Stomach smooth muscle (tissue), 2 donors: ENCODE measurements at regions not wholly inside any gene's neighbourhood (a gene's known extent, or its start where the extent isn't known, plus 50 kb on each side); places are given as distances from the start of the nearest gene placed in this dataset.

Source experiments
- H3K27ac ChIP-seq: one replicate; pipeline ENCODE4 v1.7.0; 2013; ENCODE audit warnings: mild to moderate bottlenecking, low read length, inconsistent platforms
- H3K27me3 ChIP-seq, 2 donors: one replicate each; pipeline ENCODE4 v1.7.0; 2013; ENCODE audit warnings: low read length in 2 of 2; ENCODE audit not compliant: insufficient read depth in 2 of 2, control insufficient read depth in 1 of 2
- H3K36me3 ChIP-seq, 2 donors: one replicate each; pipeline ENCODE4 v1.7.0; 2013; ENCODE audit warnings: low read length in 2 of 2; ENCODE audit not compliant: control insufficient read depth in 2 of 2, insufficient read depth in 2 of 2
- H3K4me1 ChIP-seq: one replicate; pipeline ENCODE4 v1.7.0; 2013; ENCODE audit warnings: low read length; ENCODE audit not compliant: control insufficient read depth, insufficient read depth
- H3K4me3 ChIP-seq, 2 donors: one replicate each; pipeline ENCODE4 v1.7.0; 2013; ENCODE audit warnings: low read length in 2 of 2
- H3K9ac ChIP-seq, 2 donors: one replicate each; pipeline ENCODE4 v1.7.0; 2013; ENCODE audit warnings: low read length in 2 of 2, mild to moderate bottlenecking in 1 of 2
- H3K9me3 ChIP-seq, 2 donors: one replicate each; pipeline ENCODE4 v1.7.0; 2013; ENCODE audit warnings: low read length in 2 of 2; ENCODE audit not compliant: control insufficient read depth in 2 of 2
- donor health status: healthy.
- donor health status: Pancreatic carcinoma.

GRCh38 chr5:38101897-38102296 is 156.5 kb upstream of the EGFLAM start:
- Histone ChIP-seq H3K36me3 (no peaks in the 10 kb centered on the region), H3K4me3 (no peak overlapping the region), H3K27me3 (no peaks in the 10 kb centered on the region), H3K9me3 (no peaks in the 10 kb centered on the region), H3K4me1 (no peaks in the 10 kb centered on the region), H3K27ac (no peak overlapping the region), H3K9ac (no peak overlapping the region)

GRCh38 chr5:38099205-38100168 is 158.9 kb upstream of the EGFLAM start:
- Histone ChIP-seq H3K36me3 (no peaks in the 10 kb centered on the region), H3K27ac (no peak overlapping the region), H3K27me3 (no peaks in the 10 kb centered on the region), H3K4me1 (no peaks in the 10 kb centered on the region), H3K4me3 (no peak overlapping the region), H3K9me3 (no peaks in the 10 kb centered on the region), H3K9ac (no peak overlapping the region)

- Histone ChIP-seq H3K27ac (no peak overlapping the region), H3K9me3 (no peaks in the 10 kb centered on the region), H3K4me3 (no peak overlapping the region), H3K27me3 (no peaks in the 10 kb centered on the region), H3K9ac (no peak overlapping the region), H3K36me3 (no peaks in the 10 kb centered on the region), H3K4me1 (no peaks in the 10 kb centered on the region)
Observed at GRCh38 chr5:38094889-38095288, 163.5 kb upstream of the EGFLAM start.

- Histone ChIP-seq H3K9me3 (no peaks in the 10 kb centered on the region), H3K27ac (no peak overlapping the region), H3K4me3 (no peak overlapping the region), H3K4me1 (no peaks in the 10 kb centered on the region), H3K27me3 (no peaks in the 10 kb centered on the region), H3K9ac (no peak overlapping the region), H3K36me3 (no peaks in the 10 kb centered on the region)
Observed at GRCh38 chr5:38093855-38094254, 164.5 kb upstream of the EGFLAM start.

GRCh38 chr5:38086777-38087176 is 171.6 kb upstream of the EGFLAM start:
- Histone ChIP-seq H3K9me3 (no peaks in the 10 kb centered on the region), H3K4me1 (no peaks in the 10 kb centered on the region), H3K4me3 (no peak overlapping the region), H3K36me3 (no peaks in the 10 kb centered on the region), H3K9ac (no peak overlapping the region), H3K27me3 (no peaks in the 10 kb centered on the region), H3K27ac (no peak overlapping the region)

GRCh38 chr5:38079620-38080402 is 178.5 kb upstream of the EGFLAM start:
- Histone ChIP-seq H3K4me1 (no peaks in the 10 kb centered on the region), H3K36me3 (no peaks in the 10 kb centered on the region), H3K27ac (no peak overlapping the region)

GRCh38 chr5:38078161-38078560 is 180.2 kb upstream of the EGFLAM start:
- Histone ChIP-seq H3K36me3 (no peaks in the 10 kb centered on the region), H3K9ac (no peak overlapping the region), H3K27me3 (no peaks in the 10 kb centered on the region), H3K4me3 (no peak overlapping the region), H3K27ac (no peak overlapping the region), H3K9me3 (no peaks in the 10 kb centered on the region), H3K4me1 (no peaks in the 10 kb centered on the region)

More at GRCh38 chr5:38079620-38080402, 178.5 kb upstream of the EGFLAM start:
- no peaks in the 10 kb centered on the region for H3K27me3 ChIP-seq
- no peak overlapping the region for H3K9ac ChIP-seq
- no peaks in the 10 kb centered on the region for H3K9me3 ChIP-seq
- no peak overlapping the region for H3K4me3 ChIP-seq

- no peak overlapping the region for H3K27ac ChIP-seq
- no peaks in the 10 kb centered on the region for H3K36me3 ChIP-seq
- no peaks in the 10 kb centered on the region for H3K9me3 ChIP-seq
- no peak overlapping the region for H3K4me3 ChIP-seq
- H3K4me1 ChIP-seq, result no peaks in the 10 kb centered on the region
- H3K27me3 ChIP-seq, result no peaks in the 10 kb centered on the region
- no peak overlapping the region for H3K9ac ChIP-seq
Observed at GRCh38 chr5:38077652-38078051, 180.7 kb upstream of the EGFLAM start.

GRCh38 chr5:38071831-38072694 is 186.3 kb upstream of the EGFLAM start:
- H3K4me3 ChIP-seq, result no peak overlapping the region
- H3K27ac ChIP-seq, result no peak overlapping the region
- no peaks in the 10 kb centered on the region for H3K27me3 ChIP-seq

GRCh38 chr5:38070304-38070950 is 187.9 kb upstream of the EGFLAM start:
- H3K27ac ChIP-seq, result no peak overlapping the region
- H3K4me1 ChIP-seq, result peaks cover 4% of the 10 kb centered on the region
- H3K9ac ChIP-seq, result no peak overlapping the region
- H3K9me3 ChIP-seq, result no peaks in the 10 kb centered on the region
- no peaks in the 10 kb centered on the region for H3K36me3 ChIP-seq
- H3K4me3 ChIP-seq, result no peak overlapping the region
- no peaks in the 10 kb centered on the region for H3K27me3 ChIP-seq

More at GRCh38 chr5:38071831-38072694, 186.3 kb upstream of the EGFLAM start:
- Histone ChIP-seq H3K9me3 (no peaks in the 10 kb centered on the region), H3K4me1 (peaks cover 4% of the 10 kb centered on the region), H3K36me3 (no peaks in the 10 kb centered on the region), H3K9ac (no peak overlapping the region)
